Neuronal stem cell (in vitro differentiated cells): ENCODE measurements at regions not wholly inside any gene's neighbourhood (a gene's known extent, or its start where the extent isn't known, plus 50 kb on each side); places are given as distances from the start of the nearest gene placed in this dataset.

ENCODE experiments used
- DNase-seq: peaks from one replicate; pipeline ENCODE4 v3.0.0-alpha.2; 2013; ENCODE audit warnings: low spot score
- H2AFZ ChIP-seq: one replicate; pipeline ENCODE4 v1.6.1; 2013; ENCODE audit warnings: mild to moderate bottlenecking, low read length, inconsistent platforms
- H2AK5ac ChIP-seq: 2 replicates; pipeline ENCODE4 v1.6.1; 2013; ENCODE audit warnings: low read depth, mild to moderate bottlenecking, inconsistent platforms, low read length, moderate library complexity, mixed read lengths
- H2BK120ac ChIP-seq: 2 replicates; pipeline ENCODE4 v1.6.1; 2013; ENCODE audit warnings: low read depth, mild to moderate bottlenecking, inconsistent platforms, low read length, moderate library complexity, mixed read lengths
- H2BK12ac ChIP-seq: one replicate; pipeline ENCODE4 v1.6.1; 2013; ENCODE audit warnings: low read length, inconsistent platforms
- H2BK15ac ChIP-seq: 2 replicates; pipeline ENCODE4 v1.6.1; 2013; ENCODE audit warnings: mild to moderate bottlenecking, low read length, inconsistent platforms, mixed read lengths
- H2BK5ac ChIP-seq: one replicate; pipeline ENCODE4 v1.6.1; 2013; ENCODE audit warnings: inconsistent platforms, mild to moderate bottlenecking, low read length, moderate library complexity
- H3K14ac ChIP-seq: one replicate; pipeline ENCODE4 v1.6.1; 2013; ENCODE audit warnings: low read length, inconsistent platforms
- H3K18ac ChIP-seq: 2 replicates; pipeline ENCODE4 v1.6.1; 2013; ENCODE audit warnings: low read length, inconsistent platforms
- H3K23ac ChIP-seq: 2 replicates; pipeline ENCODE4 v1.6.1; 2013; ENCODE audit warnings: low read depth, mild to moderate bottlenecking, mixed read lengths, low read length, inconsistent platforms; ENCODE audit not compliant: poor library complexity
- H3K27ac ChIP-seq: replicated peaks from 3 replicates; pipeline ENCODE4 v1.5.1; 2013; ENCODE audit warnings: low read length, inconsistent platforms
- H3K27me3 ChIP-seq, 3 experiments: 2 replicates each; pipeline ENCODE4 v1.6.1; 2013; ENCODE audit warnings: low read length in 3 of 3, mild to moderate bottlenecking in 2 of 3, inconsistent platforms in 1 of 3, low read depth in 1 of 3, mixed read lengths in 1 of 3, moderate library complexity in 1 of 3; ENCODE audit not compliant: control insufficient read depth in 3 of 3, insufficient read depth in 3 of 3
- H3K36me3 ChIP-seq, 2 donors: replicated peaks in 1 of 2; 2 replicates each; pipeline ENCODE4 v1.6.1; 2013; ENCODE audit warnings: low read length in 2 of 2; ENCODE audit not compliant: control insufficient read depth in 2 of 2, insufficient read depth in 2 of 2
- H3K4ac ChIP-seq: 2 replicates; pipeline ENCODE4 v1.6.1; 2013; ENCODE audit warnings: inconsistent platforms, mild to moderate bottlenecking, low read length, moderate library complexity
- H3K4me1 ChIP-seq, 2 donors: 1 replicate in 1 of 2; 2 replicates in 1 of 2; pipeline ENCODE4 v1.6.1; 2013; ENCODE audit warnings: low read length in 2 of 2, low read depth in 1 of 2; ENCODE audit not compliant: control insufficient read depth in 2 of 2, insufficient read depth in 1 of 2
- H3K4me2 ChIP-seq: one replicate; pipeline ENCODE4 v1.6.1; 2013; ENCODE audit warnings: mild to moderate bottlenecking, low read length, inconsistent platforms; ENCODE audit not compliant: insufficient read depth, poor library complexity, severe bottlenecking
- H3K4me3 ChIP-seq, 2 donors: 2 replicates each; pipeline ENCODE4 v1.5.1; 2013; ENCODE audit warnings: low read length in 2 of 2, mild to moderate bottlenecking in 2 of 2, inconsistent platforms in 1 of 2, moderate library complexity in 1 of 2
- H3K79me1 ChIP-seq: one replicate; pipeline ENCODE4 v1.6.1; 2013; ENCODE audit warnings: low read depth, mild to moderate bottlenecking, inconsistent platforms, low read length, moderate library complexity
- H3K9ac ChIP-seq: one replicate; pipeline ENCODE4 v1.6.1; 2013; ENCODE audit warnings: mild to moderate bottlenecking, low read depth, low read length, inconsistent platforms; ENCODE audit not compliant: poor library complexity
- H3K9me3 ChIP-seq, 2 donors: replicated peaks in 1 of 2; 2 replicates each; pipeline versions ENCODE3 to v1.6.1; 2013; ENCODE audit warnings: low read length in 2 of 2, mild to moderate bottlenecking in 2 of 2, inconsistent platforms in 1 of 2, low read depth in 1 of 2, mixed read lengths in 1 of 2, moderate library complexity in 1 of 2; ENCODE audit not compliant: control insufficient read depth in 2 of 2, insufficient read depth in 1 of 2
- H4K8ac ChIP-seq: one replicate; pipeline ENCODE4 v1.6.1; 2013; ENCODE audit warnings: low read depth, mild to moderate bottlenecking, inconsistent platforms, low read length, moderate library complexity
- H4K91ac ChIP-seq: one replicate; pipeline ENCODE4 v1.6.1; 2013; ENCODE audit warnings: low read length, low read depth, mild to moderate bottlenecking, inconsistent platforms; ENCODE audit not compliant: poor library complexity
- WGBS, 2 donors: extraction: QIAGEN DNeasy Blood & Tissue Kit; methylation state at CpG; one replicate each; pipeline ENCODE4 v1.1.7; 2013; ENCODE audit warnings: missing lambda C conversion rate in 2 of 2, mixed read lengths in 1 of 2; ENCODE audit not compliant: insufficient read length in 2 of 2, insufficient replicate concordance in 1 of 2; ENCODE audit errors: extremely low coverage in 2 of 2; 5-methylcytosine and 5-hydroxymethylcytosine counted together

DNA sequence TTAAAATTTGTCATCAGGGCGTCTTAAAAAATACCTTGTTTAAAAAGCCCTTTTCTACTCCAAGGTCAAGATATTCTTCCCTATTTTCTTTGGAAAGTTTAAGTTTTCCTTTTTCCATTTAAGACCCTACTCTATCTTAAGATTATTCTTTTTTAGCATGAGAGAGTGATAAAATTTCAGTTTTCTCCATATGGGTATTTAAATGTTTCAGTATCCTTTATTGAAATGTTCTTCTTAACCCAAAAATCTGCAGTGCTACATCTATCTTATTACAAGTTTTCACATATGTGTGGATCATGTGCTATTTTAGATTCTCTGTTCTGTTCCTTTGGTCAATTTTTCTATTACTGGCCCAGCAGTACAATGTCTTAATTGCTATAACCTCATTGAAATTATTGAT lies 202.2 kb downstream of the TTC6 start:
- Histone ChIP-seq H3K36me3 (no peaks in the 10 kb centered on the region), H3K9me3 (no peaks in the 10 kb centered on the region), H2AK5ac (no peak overlapping the region), H3K79me1 (no peaks in the 10 kb centered on the region), H2BK15ac (no peak overlapping the region), H4K91ac (no peak overlapping the region), H3K4ac (no peak overlapping the region), H3K27me3 (no peaks in the 10 kb centered on the region), H3K4me2 (no peak overlapping the region), H3K4me3 (no peak overlapping the region), H3K9ac (no peak overlapping the region), H3K18ac (no peak overlapping the region), H3K14ac (no peak overlapping the region), H4K8ac (no peak overlapping the region), H3K23ac (no peak overlapping the region), H2BK12ac (no peak overlapping the region), H2BK5ac (no peak overlapping the region), H2AFZ (no peak overlapping the region), H2BK120ac (no peak overlapping the region), H3K27ac (no peak overlapping the region), H3K4me1 (peaks cover 0 to 2% of the 10 kb centered on the region in 2 donors)
- no CpG with 5 or more reads among the region's 1 CpG for WGBS, 2 donors
- DNase-seq, result no peak

DNA sequence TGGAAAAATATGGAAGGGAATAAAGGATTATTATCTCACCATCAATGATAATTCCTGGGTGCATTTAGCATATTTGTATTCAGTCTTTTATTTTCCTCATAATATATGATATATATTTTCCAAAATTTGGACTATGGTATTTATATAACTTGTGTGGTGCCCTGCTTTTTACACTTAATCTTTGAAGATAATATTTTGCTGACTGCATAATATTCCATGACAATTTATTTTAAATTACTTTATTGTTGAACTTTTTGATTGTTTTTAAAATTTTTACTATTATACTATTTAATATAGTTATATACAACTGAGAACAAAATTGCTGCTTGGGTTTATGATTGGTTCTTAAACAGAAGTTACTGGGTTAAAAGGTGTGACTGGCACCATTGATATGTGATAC lies 212.3 kb downstream of the TTC6 start:
- Histone ChIP-seq H2AFZ (no peak overlapping the region), H2AK5ac (no peak overlapping the region), H2BK12ac (no peak overlapping the region), H2BK5ac (no peak overlapping the region), H3K36me3 (no peaks in the 10 kb centered on the region), H3K14ac (no peak overlapping the region), H3K4me1 (peaks cover 0 to 8% of the 10 kb centered on the region in 2 donors), H4K8ac (no peak overlapping the region), H3K18ac (no peak overlapping the region), H3K4ac (no peak overlapping the region), H4K91ac (no peak overlapping the region), H2BK15ac (no peak overlapping the region), H3K4me3 (no peak overlapping the region), H3K23ac (no peak overlapping the region), H3K9me3 (no peaks in the 10 kb centered on the region), H3K4me2 (no peak overlapping the region), H3K27me3 (no peaks in the 10 kb centered on the region), H2BK120ac (no peak overlapping the region), H3K9ac (no peak overlapping the region), H3K27ac (no peak overlapping the region), H3K79me1 (no peaks in the 10 kb centered on the region)
- no peak for DNase-seq

DNA sequence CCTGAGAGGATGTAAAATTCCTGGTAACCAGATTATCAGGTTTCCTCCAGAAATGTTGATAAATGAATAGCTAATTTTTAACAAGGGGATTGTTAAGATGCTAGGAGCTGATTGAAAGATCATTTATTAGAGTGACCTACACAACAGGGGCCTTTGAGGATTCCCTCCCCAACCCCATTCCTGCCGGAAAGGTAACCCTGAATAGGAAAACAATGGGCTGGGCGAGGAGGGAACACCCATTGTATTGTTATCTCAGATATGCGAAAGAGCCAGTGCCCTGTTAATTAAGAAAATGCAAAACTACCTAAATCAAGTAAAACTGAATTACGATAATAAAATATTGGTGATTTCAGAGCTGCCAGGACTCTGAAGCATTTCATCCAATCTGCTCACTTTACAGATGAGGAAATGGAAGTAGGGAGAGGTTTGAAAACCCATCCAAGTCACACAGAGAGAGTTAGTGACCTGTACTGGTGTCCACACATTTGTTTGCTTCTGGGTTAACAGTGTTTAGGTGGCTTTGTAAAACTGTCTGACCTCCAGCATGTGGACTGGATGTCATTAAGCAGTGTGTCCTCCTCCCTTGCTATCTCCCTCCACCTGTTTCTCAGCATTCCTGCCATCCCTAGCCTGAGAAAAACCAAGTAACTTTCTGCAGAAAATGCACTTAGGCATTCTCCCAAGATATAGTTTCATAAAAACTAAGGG lies 214.8 kb downstream of the TTC6 start:
- Histone ChIP-seq H2AK5ac (no peak overlapping the region), H3K79me1 (no peaks in the 10 kb centered on the region), H3K4me3 (no peak overlapping the region), H2BK5ac (no peak overlapping the region), H3K9me3 (no peaks in the 10 kb centered on the region), H3K4me1 (peaks cover 0 to 8% of the 10 kb centered on the region in 2 donors), H3K18ac (no peak overlapping the region), H4K8ac (no peak overlapping the region), H2BK15ac (no peak overlapping the region), H4K91ac (no peak overlapping the region), H3K9ac (no peak overlapping the region), H2BK120ac (no peak overlapping the region), H3K4me2 (no peak overlapping the region), H3K27me3 (no peaks in the 10 kb centered on the region), H3K27ac (no peak overlapping the region), H3K14ac (no peak overlapping the region), H3K36me3 (no peaks in the 10 kb centered on the region), H3K23ac (no peak overlapping the region), H2AFZ (no peak overlapping the region), H2BK12ac (no peak overlapping the region), H3K4ac (no peak overlapping the region)
- DNase-seq, result no peak
- WGBS, 2 donors, result no CpG with 5 or more reads among the region's 4 CpGs

DNA sequence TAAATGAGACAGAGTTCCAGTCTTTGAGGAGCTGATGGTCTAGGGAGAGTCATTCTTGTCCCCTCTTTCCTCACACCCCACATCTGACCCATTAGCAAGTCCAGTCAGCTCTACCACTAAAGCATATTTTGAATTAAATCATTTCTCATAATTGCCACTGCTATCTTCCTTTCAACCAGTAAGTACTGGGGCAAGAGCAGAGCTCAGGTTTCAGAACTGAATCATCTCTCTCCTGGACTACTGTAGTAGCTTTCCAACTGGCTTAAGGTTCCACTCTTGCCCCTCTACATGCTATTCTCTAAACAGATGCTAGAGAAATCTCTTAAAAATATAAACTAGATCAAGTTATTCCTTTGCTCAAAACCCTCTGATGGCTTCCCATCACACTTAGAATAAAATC lies 218.3 kb downstream of the TTC6 start:
- no peak for DNase-seq
- Histone ChIP-seq H4K91ac (no peak overlapping the region), H3K23ac (no peak overlapping the region), H2BK5ac (no peak overlapping the region), H3K9me3 (no peaks in the 10 kb centered on the region), H2AFZ (no peak overlapping the region), H3K18ac (no peak overlapping the region), H3K14ac (no peak overlapping the region), H3K27me3 (no peaks in the 10 kb centered on the region), H3K27ac (no peak overlapping the region), H2AK5ac (no peak overlapping the region), H2BK120ac (no peak overlapping the region), H3K36me3 (no peaks in the 10 kb centered on the region), H3K4me1 (peaks cover under 1 to 14% of the 10 kb centered on the region in 2 donors), H3K4me2 (no peak overlapping the region), H2BK15ac (no peak overlapping the region), H3K9ac (no peak overlapping the region), H2BK12ac (no peak overlapping the region), H3K4ac (no peak overlapping the region), H3K79me1 (no peaks in the 10 kb centered on the region), H3K4me3 (no peak overlapping the region), H4K8ac (no peak overlapping the region)
